Upper lobe of left lung (tissue), 4 donors: ENCODE measurements at regions not wholly inside any gene's neighbourhood (a gene's known extent, or its start where the extent isn't known, plus 50 kb on each side); places are given as distances from the start of the nearest gene placed in this dataset.

Experiments used
- CTCF ChIP-seq, 6 experiments: fragments of 450-650 bp in 4 of 6; fragments of 200-600 bp in 2 of 6; sonication (generic) in 2 of 6; IDR thresholded peaks; one replicate each; pipeline ENCODE4 v1.5.1; 2016 to 2019; ENCODE audit warnings: antibody characterized with exemption in 6 of 6
- POLR2A ChIP-seq, 4 donors: fragments of 450-650 bp; IDR thresholded peaks; one replicate each; pipeline ENCODE4 v1.5.1; 2016 to 2017; ENCODE audit warnings: antibody characterized with exemption in 4 of 4, mild to moderate bottlenecking in 2 of 4
- POLR2AphosphoS5 ChIP-seq, 2 donors: sonication (generic); formaldehyde crosslinking; IDR thresholded peaks; one replicate each; pipeline ENCODE4 v1.5.1; 2017; ENCODE audit warnings: antibody characterized with exemption in 2 of 2

GRCh38 chr1:189274267-189274666 is 1203.4 kb downstream of the BRINP3 start:
- TF ChIP-seq POLR2A (IDR thresholded peaks at IDR 0.05) (no peak), CTCF (IDR thresholded peaks at IDR 0.05) (no peak), POLR2AphosphoS5 (IDR thresholded peaks at IDR 0.05) (no peak)
